22Rv1 (cell line): ENCODE measurements at regions not wholly inside any gene's neighbourhood (a gene's known extent, or its start where the extent isn't known, plus 50 kb on each side); places are given as distances from the start of the nearest gene placed in this dataset.

Source experiments
- H3K27ac ChIP-seq: fragments of 450-650 bp; 2 replicates; pipeline ENCODE4 v1.5.1; 2017
- CTCF ChIP-seq: fragments of 450-650 bp; IDR thresholded peaks from 2 replicates; pipeline ENCODE4 v1.5.1; 2017; ENCODE audit warnings: mild to moderate bottlenecking
- ZFX ChIP-seq: fragments of 450-650 bp; IDR thresholded peaks from 2 replicates; pipeline ENCODE4 v1.6.1; 2017; ENCODE audit warnings: antibody characterized with exemption, borderline replicate concordance

GRCh38 chr10:124301736-124302135 lies 117.0 kb downstream of the OAT start:
- no peak for TF ChIP-seq ZFX

GRCh38 chr10:124300735-124301134 lies 118.0 kb downstream of the OAT start:
- H3K27ac ChIP-seq = no peak overlapping the region
- TF ChIP-seq CTCF (no peak), ZFX (no peak)

More at GRCh38 chr10:124301736-124302135, 117.0 kb downstream of the OAT start:
- no peak overlapping the region for H3K27ac ChIP-seq

- TF ChIP-seq ZFX = no peak
- no peak for TF ChIP-seq CTCF
- H3K27ac ChIP-seq = no peak overlapping the region
Measured at GRCh38 chr10:124300224-124300623, 118.5 kb downstream of the OAT start.

GRCh38 chr10:124299696-124300095 lies 119.0 kb downstream of the OAT start:
- TF ChIP-seq CTCF = no peak
- TF ChIP-seq ZFX = no peak
- no peak overlapping the region for H3K27ac ChIP-seq

- H3K27ac ChIP-seq = no peak overlapping the region
- no peak for TF ChIP-seq ZFX
- no peak for TF ChIP-seq CTCF
Measured at GRCh38 chr10:124298891-124299290, 119.8 kb downstream of the OAT start.

GRCh38 chr10:124296813-124297788 lies 121.6 kb downstream of the OAT start:
- H3K27ac ChIP-seq = no peak overlapping the region
- no peak for TF ChIP-seq ZFX
- TF ChIP-seq CTCF = no peak

DNA sequence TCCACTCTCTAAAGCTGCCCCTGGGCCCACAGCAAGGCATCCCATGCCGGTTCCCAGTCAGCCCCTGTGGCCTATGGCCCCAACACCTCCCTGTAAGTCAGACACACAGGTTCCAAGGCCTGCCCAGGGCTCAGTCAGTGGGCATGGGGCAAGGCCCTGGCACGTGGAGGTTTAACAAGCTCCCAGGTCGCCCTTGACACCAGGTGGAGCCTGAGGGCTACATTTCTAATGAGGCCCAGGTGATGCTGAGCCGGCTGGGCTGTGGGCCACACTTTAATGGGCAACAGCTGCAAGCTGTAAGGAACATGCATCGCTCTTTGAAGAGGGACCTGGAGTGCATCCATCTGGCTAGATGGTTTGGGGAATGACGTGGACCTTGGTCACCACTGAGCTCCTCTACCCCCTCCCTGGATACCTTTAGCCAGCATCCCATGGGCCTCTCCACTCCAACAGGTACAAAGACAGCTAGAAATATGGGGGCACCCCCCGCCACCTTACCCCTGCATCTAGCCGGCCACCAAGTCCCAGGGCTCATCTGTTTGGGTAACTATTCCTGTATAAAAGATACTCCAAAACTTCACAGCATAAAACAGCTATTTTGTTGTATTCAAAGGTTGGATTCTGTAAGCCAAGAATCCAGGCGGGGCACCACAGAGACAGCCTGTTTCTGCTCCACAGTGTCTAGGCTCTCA lies 122.5 kb downstream of the OAT start:
- no peak for TF ChIP-seq ZFX
- no peak overlapping the region for H3K27ac ChIP-seq
